Endothelial cell of hepatic sinusoid (primary cell): ENCODE measurements at regions not wholly inside any gene's neighbourhood (a gene's known extent, or its start where the extent isn't known, plus 50 kb on each side); places are given as distances from the start of the nearest gene placed in this dataset.

Source experiments
- in situ Hi-C: cut with HindIII; loops from 2 replicates; pipeline ENCODE4 v1.10.0; 2017; ENCODE audit warnings: low sequenced_read_pairs

DNA sequence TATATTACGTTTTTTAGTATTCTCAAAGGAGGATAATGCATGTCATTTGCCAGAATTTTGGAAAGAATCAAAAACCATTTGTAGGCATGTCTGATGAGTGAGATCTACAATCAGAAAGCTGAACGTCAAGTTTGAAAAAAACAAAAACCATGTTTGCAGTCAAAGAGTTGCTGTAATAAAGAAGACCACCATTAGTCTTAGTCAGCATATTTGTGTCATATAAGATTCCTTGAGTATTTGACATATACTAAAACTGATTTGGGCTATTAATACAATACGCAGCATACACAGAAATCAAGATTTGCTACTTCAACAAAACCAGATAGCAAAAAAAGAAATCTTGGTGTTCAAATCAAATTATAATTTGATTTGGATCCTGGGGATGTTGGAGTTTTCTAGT lies 247.5 kb downstream of the SAMD5 start:
- in situ Hi-C loops = no loop called here

- in situ Hi-C loops = no loop called here
These were observed 248.4 kb downstream of the SAMD5 start for GRCh38 chr6:147756891-147757290.

DNA sequence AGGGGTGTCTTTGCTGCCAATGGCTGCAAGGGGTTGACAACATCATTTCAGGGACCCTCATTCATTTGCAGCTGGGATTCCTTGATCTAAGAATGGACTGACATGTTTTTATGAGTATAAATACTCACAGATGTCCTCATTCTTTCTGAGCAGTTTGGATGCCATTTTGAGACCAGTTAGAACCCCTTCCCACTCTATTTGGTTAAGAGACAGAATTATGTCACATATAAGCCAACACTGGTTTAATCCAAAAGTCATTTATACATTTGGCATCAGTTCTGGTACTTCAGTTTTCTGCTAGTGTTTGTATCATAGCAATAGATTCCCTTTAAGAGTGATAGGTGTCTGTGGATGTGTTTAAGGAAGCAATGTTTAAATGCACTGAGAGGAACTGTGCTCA lies 248.8 kb downstream of the SAMD5 start:
- in situ Hi-C loops = no loop called here

DNA sequence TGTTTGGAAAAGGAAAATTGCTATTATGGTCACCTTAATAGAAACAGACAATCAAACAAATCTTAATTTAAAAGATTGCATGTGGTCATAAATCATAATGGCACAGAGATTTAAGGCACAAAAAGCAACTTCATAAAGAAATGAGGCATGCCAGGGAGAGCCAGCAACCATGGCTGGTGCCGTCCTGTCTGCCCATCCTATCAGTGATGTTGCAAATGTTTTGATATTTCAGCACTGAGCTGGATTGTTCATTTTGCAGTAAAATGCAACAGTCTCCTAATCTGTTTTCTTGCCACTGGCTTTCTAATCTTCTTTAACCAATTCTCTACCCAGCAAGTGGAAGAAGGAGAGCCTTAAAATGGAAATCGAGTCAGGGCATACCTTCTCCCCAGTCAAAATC lies 249.8 kb downstream of the SAMD5 start:
- in situ Hi-C loops = no loop called here

- in situ Hi-C loops = no loop called here
These were observed 250.6 kb downstream of the SAMD5 start for GRCh38 chr6:147759093-147759492.

DNA sequence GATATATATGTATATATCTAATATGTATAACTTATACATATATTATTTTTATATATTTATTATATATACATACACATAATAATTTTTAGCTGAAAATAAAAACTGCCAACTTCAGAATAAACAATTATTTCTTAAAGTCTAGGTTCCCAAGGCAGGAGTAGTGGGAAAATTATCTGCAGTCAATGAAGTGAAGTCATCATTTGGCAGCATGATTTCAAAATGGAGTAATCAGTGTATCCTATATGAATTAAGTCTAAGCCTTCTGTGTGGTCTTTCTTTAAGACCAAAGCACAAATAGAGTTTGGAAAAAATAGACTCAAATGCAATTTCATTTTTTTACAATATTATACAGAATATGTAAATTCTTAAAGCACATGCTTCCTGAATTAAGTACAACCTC lies 251.0 kb downstream of the SAMD5 start:
- in situ Hi-C loops = no loop called here

GRCh38 chr6:147765541-147765940 lies 257.1 kb downstream of the SAMD5 start:
- in situ Hi-C loops = no loop called here

DNA sequence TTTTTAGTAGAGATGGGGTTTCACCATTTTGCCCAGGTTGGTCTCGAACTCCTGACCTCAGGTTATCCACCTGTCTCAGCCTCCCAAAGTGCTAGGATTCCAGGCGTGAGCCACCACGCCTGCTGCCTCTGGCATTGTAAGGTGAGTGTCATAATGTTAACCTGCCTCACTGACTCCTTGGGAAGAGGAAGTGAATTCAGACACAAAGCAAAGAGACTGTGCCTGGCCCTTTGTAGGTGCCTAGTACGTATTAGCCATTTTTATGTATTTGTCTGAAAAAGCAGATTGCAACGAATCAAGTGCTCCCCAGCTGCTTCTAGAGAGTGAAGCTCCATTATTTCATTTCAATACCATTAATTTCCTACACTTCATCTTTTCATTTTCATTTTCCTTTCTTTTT lies 260.5 kb downstream of the SAMD5 start:
- in situ Hi-C loops = no loop called here

GRCh38 chr6:147769496-147770087 lies 261.1 kb downstream of the SAMD5 start:
- in situ Hi-C loops = no loop called here

GRCh38 chr6:147770221-147770620 lies 261.7 kb downstream of the SAMD5 start:
- in situ Hi-C loops = no loop called here

DNA sequence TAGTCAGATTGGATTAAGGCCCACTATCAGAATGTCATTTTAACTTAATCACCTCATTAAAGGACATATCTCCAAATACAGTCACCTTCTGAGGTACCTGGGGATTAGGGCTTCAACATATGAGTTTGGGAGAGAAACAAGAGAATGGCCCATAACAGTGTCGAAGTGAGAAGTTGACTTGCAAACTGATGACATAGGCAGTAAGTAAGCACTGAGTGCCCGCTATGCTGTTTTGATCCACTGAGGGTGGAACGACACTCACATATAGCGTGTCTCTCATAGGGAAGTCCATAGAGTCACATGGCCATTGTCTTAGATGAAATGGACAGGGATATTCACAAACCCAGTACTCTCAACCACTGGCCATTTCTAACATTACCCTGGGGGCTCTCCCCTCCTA lies 264.2 kb downstream of the SAMD5 start:
- in situ Hi-C loops = no loop called here

DNA sequence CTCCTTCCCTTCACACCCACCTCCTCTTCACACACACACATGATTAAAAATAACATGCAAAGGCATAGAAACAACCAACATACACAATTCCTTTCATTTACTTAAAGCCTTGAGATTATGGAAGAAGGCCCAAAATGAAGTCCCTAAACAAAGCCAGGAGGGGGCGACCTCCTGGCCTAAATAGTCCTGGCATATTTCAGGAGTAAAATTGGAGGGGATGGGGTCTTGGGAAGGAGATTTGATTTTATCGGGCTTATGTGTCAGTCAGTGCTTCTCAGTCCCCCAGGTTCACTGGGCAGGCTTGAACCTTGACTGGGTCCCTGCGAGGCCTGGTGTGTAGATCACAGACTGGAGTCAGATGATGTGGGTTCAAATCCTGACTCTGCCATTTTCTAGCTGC lies 266.4 kb downstream of the SAMD5 start:
- in situ Hi-C loops = no loop called here

GRCh38 chr6:147776631-147777213 lies 268.2 kb downstream of the SAMD5 start:
- in situ Hi-C loops = no loop called here

- in situ Hi-C loops = no loop called here
These were observed 271.1 kb downstream of the SAMD5 start for GRCh38 chr6:147779624-147780023.

GRCh38 chr6:147782302-147782701 lies 273.8 kb downstream of the SAMD5 start:
- in situ Hi-C loops = no loop called here

GRCh38 chr6:147784371-147784770 lies 275.9 kb downstream of the SAMD5 start:
- in situ Hi-C loops = no loop called here

DNA sequence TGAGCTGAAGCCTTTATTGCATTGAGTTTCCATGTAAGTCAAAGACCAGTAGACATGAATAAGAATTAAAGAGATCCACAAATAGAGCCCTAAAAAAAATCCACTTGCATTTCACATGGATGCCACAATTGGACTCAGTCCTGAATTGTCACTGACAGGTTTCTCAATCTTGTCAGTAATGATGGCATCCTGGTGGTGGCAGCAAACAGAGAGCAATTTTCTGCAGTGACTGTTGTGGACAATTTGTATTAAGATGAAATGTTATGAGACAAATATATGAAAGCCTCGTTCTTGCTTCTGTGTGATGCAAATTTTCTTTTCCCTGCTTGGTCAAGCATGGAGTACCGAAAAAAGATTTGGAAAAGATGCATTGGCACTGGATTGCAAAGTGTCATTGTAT lies 278.9 kb downstream of the SAMD5 start:
- in situ Hi-C loops = no loop called here

DNA sequence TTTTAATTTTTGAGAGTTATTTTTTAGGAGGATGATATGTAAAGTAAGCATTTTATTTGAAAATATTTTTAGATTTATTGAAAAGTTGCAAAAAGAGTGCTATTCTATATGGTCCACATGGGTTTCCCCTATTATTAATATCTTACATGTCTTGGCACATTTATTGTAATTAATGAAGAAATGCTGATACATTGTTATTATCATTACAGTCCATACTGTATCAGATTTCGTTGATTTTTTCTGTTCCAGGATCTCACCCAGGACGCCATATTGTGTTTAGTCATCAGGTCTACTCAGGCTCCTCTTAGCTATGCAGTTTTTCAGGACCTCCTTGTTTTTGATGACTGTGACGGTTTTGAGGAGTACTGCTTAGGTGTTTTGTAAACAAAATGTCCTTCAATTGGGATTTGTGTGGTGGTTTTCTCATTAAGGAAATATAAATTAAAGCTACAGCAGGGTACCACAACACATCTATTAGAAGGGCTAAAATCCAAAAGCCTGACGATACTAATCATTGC lies 281.0 kb downstream of the SAMD5 start:
- in situ Hi-C loops = no loop called here

DNA sequence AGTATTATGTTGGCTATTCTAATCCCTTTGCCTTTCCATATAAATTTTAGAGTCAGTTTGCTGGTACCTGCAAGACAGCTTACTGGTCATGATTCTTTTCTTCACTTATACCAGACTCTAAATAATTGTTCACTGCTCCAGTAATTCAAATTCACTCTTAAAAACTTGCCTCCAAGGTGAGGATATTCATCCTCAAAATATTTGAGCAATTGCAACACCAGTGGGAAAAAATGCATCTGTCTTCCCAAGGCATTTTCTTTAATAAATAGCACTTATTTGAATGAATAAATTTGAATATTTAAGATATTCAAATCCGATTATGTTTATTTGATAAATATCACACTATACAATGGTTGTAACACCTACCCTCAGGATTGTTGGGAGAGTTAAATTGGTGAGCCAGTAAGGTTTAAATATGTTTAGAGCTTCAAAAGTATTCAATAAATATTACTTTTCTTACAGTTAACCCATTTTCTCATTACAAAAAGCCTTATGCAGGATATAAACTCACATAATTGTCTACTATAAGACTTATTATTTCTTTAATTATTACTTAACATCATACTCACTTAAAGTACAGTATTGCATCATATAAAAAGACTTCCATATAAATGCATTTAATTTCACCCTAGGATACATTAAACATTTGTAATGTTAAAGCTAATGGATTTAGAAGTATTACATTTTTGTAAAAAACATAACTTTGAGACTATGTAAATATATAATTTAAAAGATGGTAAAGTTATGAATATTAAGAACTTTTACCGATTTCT lies 285.6 kb downstream of the SAMD5 start:
- in situ Hi-C loops = no loop called here

DNA sequence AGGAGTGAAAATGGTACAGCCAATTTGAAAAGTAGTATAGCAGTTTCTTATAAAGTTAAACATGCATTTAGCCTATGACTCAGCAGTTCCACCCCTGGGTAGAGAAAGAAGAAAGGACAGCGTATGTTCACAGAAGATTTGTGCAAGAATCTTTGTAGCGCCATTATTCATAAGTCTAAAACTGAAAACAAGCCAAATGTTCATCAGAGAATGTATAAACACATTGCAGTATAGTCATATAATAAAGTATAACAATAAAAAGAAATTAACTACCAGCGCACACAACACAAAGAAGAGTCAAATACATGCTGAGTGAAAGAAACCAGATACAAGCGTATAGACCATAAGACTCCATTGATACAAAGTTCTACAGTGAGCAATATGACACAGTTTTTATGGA lies 294.0 kb downstream of the SAMD5 start:
- in situ Hi-C loops = no loop called here

- in situ Hi-C loops = no loop called here
These were observed 296.7 kb downstream of the SAMD5 start for GRCh38 chr6:147805155-147805554.

DNA sequence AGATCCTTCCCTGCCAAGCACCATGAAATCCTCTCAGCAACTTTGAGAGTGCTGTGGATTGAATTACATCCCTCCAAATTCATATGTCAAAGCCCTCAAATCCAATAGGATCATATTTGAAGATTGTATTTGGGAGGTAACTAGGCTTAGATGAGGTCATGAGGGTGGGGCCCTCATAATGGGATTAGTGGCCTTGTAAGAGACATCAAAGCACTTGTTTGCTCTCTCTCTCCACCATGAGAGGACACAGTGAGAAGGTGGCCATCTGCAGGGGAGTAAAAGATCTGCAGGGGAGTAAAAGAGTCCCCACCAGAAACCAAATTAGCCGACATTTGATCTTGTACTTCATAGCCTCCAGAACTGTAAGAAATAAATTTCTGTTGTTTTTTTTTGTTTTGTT lies 298.2 kb downstream of the SAMD5 start:
- in situ Hi-C loops = no loop called here
